Osteoblast (primary cell): ENCODE measurements at regions not wholly inside any gene's neighbourhood (a gene's known extent, or its start where the extent isn't known, plus 50 kb on each side); places are given as distances from the start of the nearest gene placed in this dataset.

Experiments
- DNase-seq: peaks from one replicate; pipeline ENCODE4 v3.0.0; 2011; ENCODE audit warnings: low spot score, mixed read lengths; ENCODE audit not compliant: insufficient read length; ENCODE audit errors: missing footprints
- H2AFZ ChIP-seq: 2 replicates; pipeline ENCODE4 v1.6.0; 2011; ENCODE audit warnings: mild to moderate bottlenecking, low read length
- H3K27ac ChIP-seq: 2 replicates; pipeline ENCODE4 v1.5.1; 2011; ENCODE audit warnings: mild to moderate bottlenecking, low read depth, low read length, moderate library complexity
- H3K27me3 ChIP-seq: 2 replicates; pipeline ENCODE4 v1.6.0; 2012; ENCODE audit warnings: mild to moderate bottlenecking, control low read depth, inconsistent platforms, low read length, moderate library complexity; ENCODE audit not compliant: insufficient read depth
- H3K36me3 ChIP-seq: 2 replicates; pipeline ENCODE4 v1.5.1; 2011; ENCODE audit warnings: mild to moderate bottlenecking, low read length, control low read depth, moderate library complexity; ENCODE audit not compliant: insufficient read depth
- H3K4me1 ChIP-seq: 2 replicates; pipeline ENCODE4 v1.5.1; 2011; ENCODE audit warnings: mild to moderate bottlenecking, low read length, control low read depth, moderate library complexity; ENCODE audit not compliant: insufficient read depth
- H3K4me2 ChIP-seq: 2 replicates; pipeline ENCODE4 v1.6.0; 2011; ENCODE audit warnings: mild to moderate bottlenecking, low read length; ENCODE audit not compliant: insufficient read depth
- H3K4me3 ChIP-seq: fragments of 200-600 bp; sonication (generic); 3 replicates; pipeline ENCODE4 v1.5.1; 2012; ENCODE audit warnings: mild to moderate bottlenecking, low read length, inconsistent platforms; ENCODE audit not compliant: insufficient read depth
- H3K79me2 ChIP-seq: 2 replicates; pipeline ENCODE4 v1.6.0; 2012; ENCODE audit warnings: mild to moderate bottlenecking, low read length, control low read depth, inconsistent platforms; ENCODE audit not compliant: insufficient read depth
- H3K9me3 ChIP-seq: 2 replicates; pipeline ENCODE4 v1.5.1; 2011; ENCODE audit warnings: low read depth, low read length, control low read depth
- H4K20me1 ChIP-seq: 2 replicates; pipeline ENCODE4 v1.6.0; 2012; ENCODE audit warnings: mild to moderate bottlenecking, low read length, control low read depth; ENCODE audit not compliant: insufficient read depth
- CTCF ChIP-seq: IDR thresholded peaks from 2 replicates; pipeline ENCODE4 v1.5.1; 2011; ENCODE audit warnings: mild to moderate bottlenecking, low read depth, low read length, moderate library complexity; ENCODE audit errors: extremely low read depth

- Histone ChIP-seq H3K4me2 (no peak overlapping the region), H3K27ac (no peak overlapping the region), H3K79me2 (no peaks in the 10 kb centered on the region), H3K36me3 (no peaks in the 10 kb centered on the region), H4K20me1 (no peaks in the 10 kb centered on the region), H3K4me3 (no peak overlapping the region), H3K27me3 (no peaks in the 10 kb centered on the region), H3K9me3 (no peaks in the 10 kb centered on the region), H2AFZ (no peak overlapping the region), H3K4me1 (no peaks in the 10 kb centered on the region)
- no peak for DNase-seq
- no peak for TF ChIP-seq CTCF
These were observed 255.5 kb upstream of the SEMA6A start for GRCh38 chr5:116830079-116830478.

GRCh38 chr5:116827078-116827477 is 252.5 kb upstream of the SEMA6A start:
- no peaks in the 10 kb centered on the region for H3K27me3 ChIP-seq
- H3K27ac ChIP-seq = no peak overlapping the region
- no peak overlapping the region for H3K4me3 ChIP-seq
- no peaks in the 10 kb centered on the region for H3K9me3 ChIP-seq
- no peak overlapping the region for H2AFZ ChIP-seq
- H3K4me1 ChIP-seq = no peaks in the 10 kb centered on the region
- DNase-seq = no peak
- H3K4me2 ChIP-seq = no peak overlapping the region
- H3K36me3 ChIP-seq = no peaks in the 10 kb centered on the region
- no peaks in the 10 kb centered on the region for H4K20me1 ChIP-seq
- no peak for TF ChIP-seq CTCF
- no peaks in the 10 kb centered on the region for H3K79me2 ChIP-seq

GRCh38 chr5:116825486-116825885 is 250.9 kb upstream of the SEMA6A start:
- H3K27me3 ChIP-seq = no peaks in the 10 kb centered on the region
- H3K4me1 ChIP-seq = no peaks in the 10 kb centered on the region
- TF ChIP-seq CTCF = no peak
- H3K79me2 ChIP-seq = no peaks in the 10 kb centered on the region
- H3K27ac ChIP-seq = no peak overlapping the region
- no peak overlapping the region for H3K4me3 ChIP-seq
- H3K36me3 ChIP-seq = no peaks in the 10 kb centered on the region
- H2AFZ ChIP-seq = no peak overlapping the region
- no peak for DNase-seq
- H3K4me2 ChIP-seq = no peak overlapping the region
- H4K20me1 ChIP-seq = no peaks in the 10 kb centered on the region
- H3K9me3 ChIP-seq = no peaks in the 10 kb centered on the region

- H4K20me1 ChIP-seq = no peaks in the 10 kb centered on the region
- TF ChIP-seq CTCF = no peak
- no peaks in the 10 kb centered on the region for H3K9me3 ChIP-seq
- H3K27me3 ChIP-seq = no peaks in the 10 kb centered on the region
- H3K4me3 ChIP-seq = no peak overlapping the region
- no peaks in the 10 kb centered on the region for H3K36me3 ChIP-seq
- H2AFZ ChIP-seq = no peak overlapping the region
- no peak overlapping the region for H3K27ac ChIP-seq
- H3K79me2 ChIP-seq = no peaks in the 10 kb centered on the region
- no peaks in the 10 kb centered on the region for H3K4me1 ChIP-seq
- no peak for DNase-seq
- H3K4me2 ChIP-seq = no peak overlapping the region
These were observed 250.3 kb upstream of the SEMA6A start for GRCh38 chr5:116824751-116825438.
